ENCODE measurements at regions not wholly inside any gene's neighbourhood (a gene's known extent, or its start where the extent isn't known, plus 50 kb on each side); places are given as distances from the start of the nearest gene placed in this dataset.

DNA sequence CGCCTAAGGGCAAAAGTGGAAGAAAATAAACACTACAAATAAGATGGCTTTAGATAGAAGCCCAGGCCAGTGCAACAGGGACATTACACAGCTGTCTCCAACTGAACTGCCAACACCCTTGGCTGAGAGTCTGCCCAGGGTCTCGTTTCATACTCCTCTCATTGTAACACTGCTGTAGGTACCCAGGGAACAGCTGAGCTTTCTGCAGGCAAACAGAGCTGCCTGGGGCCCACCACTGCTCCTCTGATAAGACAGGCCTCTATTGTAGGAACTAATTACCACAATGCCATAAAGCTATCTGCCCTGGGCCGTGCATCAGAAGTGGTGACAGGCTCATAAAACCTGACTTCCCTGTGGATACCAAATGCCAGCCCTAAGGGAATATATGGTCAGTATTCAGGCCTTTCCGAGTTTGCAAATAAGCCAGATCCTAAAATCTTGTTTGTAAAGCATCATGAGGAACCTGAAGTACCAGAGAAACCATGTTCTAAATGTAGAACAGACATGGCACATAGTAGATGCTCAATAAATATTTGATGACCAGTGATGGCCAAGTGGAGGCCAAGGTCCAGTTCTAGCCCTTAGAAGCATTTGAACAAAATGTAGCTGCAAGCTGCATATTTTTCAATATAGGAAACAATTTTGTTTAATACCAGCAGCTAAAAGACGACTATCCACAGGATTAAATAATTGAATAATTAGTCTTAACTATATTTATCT, 84.3 kb upstream of the NEO1 start:
- TF ChIP-seq, protein P1, sequence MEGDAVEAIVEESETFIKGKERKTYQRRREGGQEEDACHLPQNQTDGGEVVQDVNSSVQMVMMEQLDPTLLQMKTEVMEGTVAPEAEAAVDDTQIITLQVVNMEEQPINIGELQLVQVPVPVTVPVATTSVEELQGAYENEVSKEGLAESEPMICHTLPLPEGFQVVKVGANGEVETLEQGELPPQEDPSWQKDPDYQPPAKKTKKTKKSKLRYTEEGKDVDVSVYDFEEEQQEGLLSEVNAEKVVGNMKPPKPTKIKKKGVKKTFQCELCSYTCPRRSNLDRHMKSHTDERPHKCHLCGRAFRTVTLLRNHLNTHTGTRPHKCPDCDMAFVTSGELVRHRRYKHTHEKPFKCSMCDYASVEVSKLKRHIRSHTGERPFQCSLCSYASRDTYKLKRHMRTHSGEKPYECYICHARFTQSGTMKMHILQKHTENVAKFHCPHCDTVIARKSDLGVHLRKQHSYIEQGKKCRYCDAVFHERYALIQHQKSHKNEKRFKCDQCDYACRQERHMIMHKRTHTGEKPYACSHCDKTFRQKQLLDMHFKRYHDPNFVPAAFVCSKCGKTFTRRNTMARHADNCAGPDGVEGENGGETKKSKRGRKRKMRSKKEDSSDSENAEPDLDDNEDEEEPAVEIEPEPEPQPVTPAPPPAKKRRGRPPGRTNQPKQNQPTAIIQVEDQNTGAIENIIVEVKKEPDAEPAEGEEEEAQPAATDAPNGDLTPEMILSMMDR (IDR thresholded peaks at IDR 0.05; ENCODE audit: low read length, missing control alignments), result no peak
- no peak overlapping the region for H3K4me3 ChIP-seq (replicated peaks; ENCODE audit: low read depth, low read length)
- DNase-seq (ENCODE audit: low read depth), result no peak

DNA sequence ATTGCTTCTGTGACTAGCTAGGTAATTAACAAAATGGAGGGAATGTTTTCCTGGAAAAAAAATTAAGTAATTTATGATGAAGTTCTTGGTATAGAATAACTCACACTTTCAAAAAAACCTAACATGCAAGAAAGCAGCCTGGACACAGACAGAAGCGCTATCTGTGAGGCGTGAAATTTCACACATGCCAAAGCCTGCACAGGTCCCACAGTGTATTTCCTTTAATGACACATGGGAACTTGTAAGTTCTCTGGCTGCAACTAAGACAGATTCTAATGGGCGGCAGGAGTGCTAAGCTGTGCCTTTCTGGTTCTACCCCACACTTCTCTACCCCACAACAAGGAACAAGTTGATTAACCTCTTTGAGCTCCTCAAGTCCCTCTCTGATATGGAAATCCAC, 84.9 kb upstream of the NEO1 start:
- TF ChIP-seq, protein P1 (IDR thresholded peaks at IDR 0.05; ENCODE audit: low read length, missing control alignments), result no peak

DNA sequence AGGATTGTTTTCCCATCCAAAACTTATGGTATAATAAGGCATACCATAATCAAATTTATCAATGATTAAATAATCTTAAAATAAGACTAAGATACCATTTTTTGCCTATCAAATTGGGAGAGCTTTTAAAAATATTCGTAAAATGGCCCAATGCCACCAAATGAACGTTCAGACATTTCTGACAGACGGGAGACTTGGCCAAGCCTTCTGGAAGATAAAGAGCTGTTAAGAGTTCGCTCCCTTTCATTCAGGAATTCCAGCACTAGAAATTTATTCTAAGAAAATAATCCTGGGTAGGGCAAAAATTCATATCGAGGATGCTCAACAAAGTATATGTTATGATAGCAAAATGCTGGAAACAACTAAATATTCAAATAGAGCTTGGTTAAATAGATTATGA, 85.6 kb upstream of the NEO1 start:
- TF ChIP-seq, protein P1 (IDR thresholded peaks at IDR 0.05; ENCODE audit: low read length, missing control alignments), result no peak
- no peak overlapping the region for H3K4me3 ChIP-seq (replicated peaks; ENCODE audit: low read depth, low read length)
- DNase-seq (ENCODE audit: low read depth), result no peak

More for the DNA sequence above, 84.9 kb upstream of the NEO1 start:
- H3K4me3 ChIP-seq (replicated peaks; ENCODE audit: low read depth, low read length), result no peak overlapping the region
- no peak for DNase-seq (ENCODE audit: low read depth)

DNA sequence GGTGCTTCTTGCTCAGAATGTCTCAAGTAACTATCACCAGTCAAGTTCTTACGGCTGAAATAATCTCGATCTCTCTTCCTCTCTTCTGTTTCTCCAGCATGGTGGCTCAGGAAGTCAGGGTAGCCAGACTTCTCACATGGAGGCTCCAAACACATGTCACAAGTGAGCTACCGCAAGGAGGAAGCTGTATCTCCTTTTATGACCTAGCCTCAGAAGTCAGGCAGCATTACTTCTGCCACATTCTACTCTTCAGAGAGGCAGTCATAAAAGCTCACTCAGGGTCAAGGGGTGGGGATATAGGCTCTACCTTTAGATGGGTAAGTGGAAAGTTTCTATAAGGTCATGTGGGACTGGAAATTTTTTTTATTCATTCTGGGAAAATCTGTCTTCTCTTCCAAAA, 86.6 kb upstream of the NEO1 start:
- TF ChIP-seq, protein P1 (IDR thresholded peaks at IDR 0.05; ENCODE audit: low read length, missing control alignments), result no peak
- no peak for DNase-seq (ENCODE audit: low read depth)
- no peak overlapping the region for H3K4me3 ChIP-seq (replicated peaks; ENCODE audit: low read depth, low read length)

DNA sequence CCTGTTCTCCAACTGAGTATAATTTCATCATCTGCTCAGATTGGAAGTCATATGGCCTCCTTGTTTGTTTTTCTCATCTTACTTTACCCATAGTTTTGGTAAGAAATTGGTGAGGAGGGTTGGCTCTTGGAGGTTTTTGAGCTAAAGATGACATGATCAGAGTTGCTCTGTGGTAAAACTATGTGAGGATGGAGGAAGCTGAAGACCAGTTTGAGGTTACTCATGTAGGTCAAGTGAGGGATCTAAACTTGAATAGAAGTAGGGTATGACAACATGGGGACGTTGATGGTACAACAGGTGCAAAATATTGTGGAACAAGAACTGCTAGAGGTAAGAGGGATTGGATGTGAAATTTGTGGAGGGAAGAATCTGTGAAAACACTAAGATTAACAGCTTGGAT, 87.7 kb upstream of the NEO1 start:
- TF ChIP-seq, protein P1 (IDR thresholded peaks at IDR 0.05; ENCODE audit: low read length, missing control alignments), result no peak
- H3K4me3 ChIP-seq (replicated peaks; ENCODE audit: low read depth, low read length), result no peak overlapping the region
- no peak for DNase-seq (ENCODE audit: low read depth)

DNA sequence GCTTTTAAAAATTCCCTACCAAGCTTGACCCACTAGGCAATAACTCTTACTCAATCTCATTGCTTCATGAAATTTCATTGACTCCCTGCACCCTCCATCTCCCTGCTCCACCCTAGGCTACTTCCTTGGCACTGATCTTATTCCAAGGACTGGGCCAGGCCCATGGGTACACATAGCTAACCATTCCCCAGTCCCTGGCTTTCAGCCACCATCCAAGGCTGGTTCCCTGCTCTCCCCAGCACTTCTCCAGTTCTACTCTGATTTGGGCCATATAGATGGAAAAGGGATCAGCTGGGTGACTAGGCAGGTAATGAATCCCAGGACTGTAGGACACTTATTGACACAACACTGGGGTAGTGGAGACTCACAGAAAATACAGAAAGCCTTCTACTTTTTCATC, 88.1 kb upstream of the NEO1 start:
- TF ChIP-seq, protein P1 (IDR thresholded peaks at IDR 0.05; ENCODE audit: low read length, missing control alignments), result no peak
- DNase-seq (ENCODE audit: low read depth), result no peak

More for the DNA sequence above, 88.1 kb upstream of the NEO1 start:
- H3K4me3 ChIP-seq (replicated peaks; ENCODE audit: low read depth, low read length), result no peak overlapping the region
